H9 (cell line): ENCODE measurements at regions not wholly inside any gene's neighbourhood (a gene's known extent, or its start where the extent isn't known, plus 50 kb on each side); places are given as distances from the start of the nearest gene placed in this dataset.

Experiments used
- DNase-seq: peaks from one replicate; pipeline ENCODE4 v3.0.0-alpha.2; 2017
- H2AFZ ChIP-seq: one replicate; pipeline ENCODE4 v1.6.1; 2013; ENCODE audit warnings: mild to moderate bottlenecking, low read length, control low read depth, moderate library complexity
- H2AK5ac ChIP-seq: 2 replicates; pipeline ENCODE4 v1.6.1; 2013; ENCODE audit warnings: low read length, control low read depth, mixed read lengths; ENCODE audit not compliant: insufficient read length
- H2BK120ac ChIP-seq: one replicate; pipeline ENCODE4 v1.6.1; 2013; ENCODE audit warnings: low read depth, mild to moderate bottlenecking, low read length, control low read depth, inconsistent platforms; ENCODE audit not compliant: poor library complexity, severe bottlenecking
- H2BK12ac ChIP-seq: 2 replicates; pipeline ENCODE4 v1.6.1; 2013; ENCODE audit warnings: low read length, control low read depth, mixed read lengths, low read depth; ENCODE audit not compliant: insufficient read length
- H2BK15ac ChIP-seq: 2 replicates; pipeline ENCODE4 v1.6.1; 2013; ENCODE audit warnings: low read depth, low read length, control low read depth
- H2BK20ac ChIP-seq: one replicate; pipeline ENCODE4 v1.6.1; 2013; ENCODE audit warnings: low read depth, mild to moderate bottlenecking, low read length, control low read depth, inconsistent platforms; ENCODE audit not compliant: poor library complexity, severe bottlenecking
- H2BK5ac ChIP-seq: 2 replicates; pipeline ENCODE4 v1.6.1; 2013; ENCODE audit warnings: low read length, control low read depth, mixed read lengths; ENCODE audit not compliant: insufficient read length
- H3K14ac ChIP-seq: 2 replicates; pipeline ENCODE4 v1.6.1; 2013; ENCODE audit warnings: low read length, control low read depth; ENCODE audit not compliant: insufficient read depth
- H3K18ac ChIP-seq: 2 replicates; pipeline ENCODE4 v1.6.1; 2013; ENCODE audit warnings: low read depth, mild to moderate bottlenecking, mixed read lengths, low read length, control low read depth; ENCODE audit not compliant: insufficient read length
- H3K23ac ChIP-seq: 2 replicates; pipeline ENCODE4 v1.6.1; 2013; ENCODE audit warnings: low read length, control low read depth, mixed read lengths, low read depth; ENCODE audit not compliant: insufficient read length
- H3K23me2 ChIP-seq: 2 replicates; pipeline ENCODE4 v1.6.1; 2013; ENCODE audit warnings: low read depth, mild to moderate bottlenecking, mixed read lengths, low read length, control low read depth; ENCODE audit not compliant: insufficient read length, poor library complexity, severe bottlenecking
- H3K27ac ChIP-seq: 2 replicates; pipeline ENCODE4 v1.5.1; 2013; ENCODE audit warnings: low read length, control low read depth, mixed read lengths, low read depth; ENCODE audit not compliant: insufficient read length
- H3K27me3 ChIP-seq: 2 replicates; pipeline ENCODE4 v1.6.1; 2013; ENCODE audit warnings: low read length, control low read depth, inconsistent platforms; ENCODE audit not compliant: insufficient read depth
- H3K4ac ChIP-seq: 2 replicates; pipeline ENCODE4 v1.6.1; 2013; ENCODE audit warnings: low read depth, mild to moderate bottlenecking, control low read depth, inconsistent platforms, low read length, moderate library complexity
- H3K4me1 ChIP-seq: 2 replicates; pipeline ENCODE4 v1.6.1; 2013; ENCODE audit warnings: low read length, control low read depth, inconsistent platforms; ENCODE audit not compliant: insufficient read depth
- H3K4me2 ChIP-seq: 2 replicates; pipeline ENCODE4 v1.6.1; 2013; ENCODE audit warnings: low read length, control low read depth, mixed read lengths; ENCODE audit not compliant: insufficient read length, insufficient read depth
- H3K56ac ChIP-seq: 2 replicates; pipeline ENCODE4 v1.6.1; 2013; ENCODE audit warnings: low read depth, mild to moderate bottlenecking, mixed read lengths, low read length, control low read depth; ENCODE audit not compliant: insufficient read length
- H3K79me1 ChIP-seq: 2 replicates; pipeline ENCODE4 v1.6.1; 2013; ENCODE audit warnings: low read depth, mild to moderate bottlenecking, moderate library complexity, low read length, control low read depth, inconsistent platforms; ENCODE audit not compliant: insufficient read depth, poor library complexity, severe bottlenecking
- H3K79me2 ChIP-seq: 2 replicates; pipeline ENCODE4 v1.6.1; 2013; ENCODE audit warnings: low read length, control low read depth, inconsistent platforms; ENCODE audit not compliant: insufficient read depth
- H3K9ac ChIP-seq: 2 replicates; pipeline ENCODE4 v1.6.1; 2013; ENCODE audit warnings: low read length, control low read depth, mixed read lengths; ENCODE audit not compliant: insufficient read length; ENCODE audit errors: extremely low read depth
- H3K9me3 ChIP-seq: one replicate; pipeline ENCODE4 v1.6.1; 2013; ENCODE audit warnings: low read depth, low read length, inconsistent platforms; ENCODE audit not compliant: control insufficient read depth
- H3T11ph ChIP-seq: one replicate; pipeline ENCODE4 v1.6.1; 2013; ENCODE audit warnings: mild to moderate bottlenecking, low read length, control low read depth, inconsistent platforms
- H4K20me1 ChIP-seq: one replicate; pipeline ENCODE4 v1.6.1; 2013; ENCODE audit not compliant: control insufficient read depth, insufficient read length, insufficient read depth
- H4K5ac ChIP-seq: 2 replicates; pipeline ENCODE4 v1.6.1; 2013; ENCODE audit warnings: low read depth, mild to moderate bottlenecking, mixed read lengths, low read length, control low read depth; ENCODE audit not compliant: insufficient read length
- H4K8ac ChIP-seq: replicated peaks from 2 replicates; pipeline ENCODE4 v1.6.1; 2013; ENCODE audit warnings: low read length, control low read depth, mixed read lengths, low read depth; ENCODE audit not compliant: insufficient read length
- H4K91ac ChIP-seq: 2 replicates; pipeline ENCODE4 v1.6.1; 2013; ENCODE audit warnings: low read depth, mild to moderate bottlenecking, moderate library complexity, mixed read lengths, low read length, control low read depth; ENCODE audit not compliant: insufficient read length
- H3K27ac Mint-ChIP-seq, 3 experiments: 2 replicates in 2 of 3; 3 replicates in 1 of 3; pipeline ENCODE4 v1.8.0; 2020 to 2021; ENCODE audit warnings: mixed read lengths in 3 of 3, mild to moderate bottlenecking in 1 of 3, moderate library complexity in 1 of 3
- H3K27me3 Mint-ChIP-seq: 2 replicates; pipeline ENCODE4 v1.8.0; 2021; ENCODE audit warnings: low read depth, mild to moderate bottlenecking, moderate library complexity, mixed read lengths
- H3K36me3 Mint-ChIP-seq, 3 experiments: 2 replicates in 2 of 3; 3 replicates in 1 of 3; pipeline ENCODE4 v1.8.0; 2020 to 2021; ENCODE audit warnings: low read depth in 3 of 3, mixed read lengths in 3 of 3; ENCODE audit not compliant: insufficient read depth in 1 of 3
- H3K4me1 Mint-ChIP-seq, 2 experiments: 2 replicates each; pipeline ENCODE4 v1.8.0; 2020; ENCODE audit warnings: mixed read lengths in 2 of 2
- H3K4me3 Mint-ChIP-seq, 2 experiments: 2 replicates in 1 of 2; 3 replicates in 1 of 2; pipeline ENCODE4 v1.8.0; 2020 to 2021; ENCODE audit warnings: mild to moderate bottlenecking in 2 of 2, mixed read lengths in 2 of 2, moderate library complexity in 1 of 2
- H3K9me3 Mint-ChIP-seq, 2 experiments: 2 replicates in 1 of 2; 3 replicates in 1 of 2; pipeline ENCODE4 v1.8.0; 2020; ENCODE audit warnings: mild to moderate bottlenecking in 2 of 2, mixed read lengths in 2 of 2, moderate library complexity in 1 of 2
- CTCF ChIP-seq: fragments of 200-600 bp; sonication (generic); conservative IDR thresholded peaks from 3 replicates; pipeline ENCODE4 v1.8.0; 2021; ENCODE audit warnings: antibody characterized with exemption, mild to moderate bottlenecking
- WGBS: extraction: QIAGEN DNeasy Blood & Tissue Kit; methylation state at CpG from one replicate; pipeline ENCODE4 v1.1.7; 2013; ENCODE audit warnings: missing lambda C conversion rate, low lambda C conversion rate, mixed read lengths; ENCODE audit not compliant: insufficient read length; ENCODE audit errors: extremely low coverage; 5-methylcytosine and 5-hydroxymethylcytosine counted together

- Mint-ChIP-seq H3K4me3 (no peak overlapping the region), H3K27me3 (peaks cover 64% of the 10 kb centered on the region), H3K27ac (no peak overlapping the region), H3K9me3 (no peaks in the 10 kb centered on the region), H3K36me3 (no peaks in the 10 kb centered on the region; a peak in 1 of 7 replicates), H3K4me1 (peaks cover 25 to 26% of the 10 kb centered on the region in 2 experiments)
- H2AK5ac ChIP-seq, result no peak overlapping the region
- peaks cover 6% of the 10 kb centered on the region; the same call in 1 of the 2 replicates for H3K27me3 ChIP-seq
- WGBS, result no CpG with 5 or more reads among the region's 3 CpGs
- no peak overlapping the region for H3K56ac ChIP-seq
- no peak overlapping the region for H3T11ph ChIP-seq
- H3K23me2 ChIP-seq, result peaks cover 11% of the 10 kb centered on the region
- H3K4me1 ChIP-seq, result peaks cover 2% of the 10 kb centered on the region; the same call in 1 of the 2 replicates
- no peak overlapping the region for H4K5ac ChIP-seq
- H3K4ac ChIP-seq, result no peak overlapping the region
- no peak overlapping the region for H3K9ac ChIP-seq
- H2BK12ac ChIP-seq, result no peak overlapping the region
- H4K20me1 ChIP-seq, result no peaks in the 10 kb centered on the region
- no peak overlapping the region for H4K8ac ChIP-seq
- no peak overlapping the region for H4K91ac ChIP-seq
- TF ChIP-seq CTCF, result no peak
- H2BK15ac ChIP-seq, result no peak overlapping the region
- no peak for DNase-seq
- no peak overlapping the region for H3K4me2 ChIP-seq
- H3K79me2 ChIP-seq, result no peaks in the 10 kb centered on the region
- H3K18ac ChIP-seq, result no peak overlapping the region
- no peak overlapping the region for H3K14ac ChIP-seq
- no peak overlapping the region for H2AFZ ChIP-seq
- no peak overlapping the region for H2BK5ac ChIP-seq
- H2BK120ac ChIP-seq, result no peak overlapping the region
- H3K79me1 ChIP-seq, result no peaks in the 10 kb centered on the region
- no peak overlapping the region for H3K27ac ChIP-seq
- H2BK20ac ChIP-seq, result no peak overlapping the region
- no peak overlapping the region for H3K23ac ChIP-seq
- no peaks in the 10 kb centered on the region for H3K9me3 ChIP-seq
Observed at GRCh38 chr4:82042042-82042441, 331.7 kb downstream of the HNRNPD start.
